Breast epithelium (tissue), 4 donors: ENCODE measurements at regions not wholly inside any gene's neighbourhood (a gene's known extent, or its start where the extent isn't known, plus 50 kb on each side); places are given as distances from the start of the nearest gene placed in this dataset.

ENCODE experiments used
- DNase-seq, 2 donors: peaks; one replicate each; pipeline ENCODE4 v3.0.0-alpha.2; 2019; ENCODE audit warnings: low spot score in 2 of 2
- H3K27ac ChIP-seq, 2 donors: fragments of 200-600 bp; sonication (generic) in 1 of 2; one replicate each; pipeline ENCODE4 v1.5.1; 2016 to 2019; ENCODE audit warnings: mild to moderate bottlenecking in 1 of 2
- H3K27me3 ChIP-seq, 2 donors: fragments of 200-600 bp; sonication (generic) in 1 of 2; one replicate each; pipeline versions ENCODE4 v1.5.1 to v1.6.0; 2017 to 2019; ENCODE audit warnings: control low read depth in 1 of 2, mild to moderate bottlenecking in 1 of 2
- H3K36me3 ChIP-seq: fragments of 200-600 bp; one replicate; pipeline ENCODE4 v1.5.1; 2019
- H3K4me1 ChIP-seq, 2 donors: fragments of 200-600 bp; sonication (generic); one replicate each; pipeline ENCODE4 v1.5.1; 2016 to 2019; ENCODE audit warnings: control low read depth in 1 of 2
- H3K4me3 ChIP-seq, 3 donors: fragments of 200-600 bp; sonication (generic); 1 replicate in 2 of 3; 2 replicates in 1 of 3; pipeline ENCODE4 v1.5.1; 2016 to 2019; ENCODE audit warnings: mild to moderate bottlenecking in 3 of 3, moderate library complexity in 2 of 3
- H3K9me3 ChIP-seq, 2 donors: fragments of 200-600 bp; sonication (generic) in 1 of 2; one replicate each; pipeline ENCODE4 v1.5.1; 2016 to 2019; ENCODE audit warnings: control low read depth in 1 of 2
- POLR2A ChIP-seq: fragments of 450-650 bp; IDR thresholded peaks from one replicate; pipeline ENCODE4 v1.6.1; 2016; ENCODE audit warnings: antibody characterized with exemption, mild to moderate bottlenecking, moderate library complexity
- POLR2AphosphoS5 ChIP-seq, 3 donors: sonication (generic); formaldehyde crosslinking; IDR thresholded peaks; one replicate each; pipeline ENCODE4 v1.6.1; 2017; ENCODE audit warnings: antibody characterized with exemption in 3 of 3
- intact Hi-C: fragments of 100-400 bp; cut with DNase I; formaldehyde crosslinking; loops from one replicate; pipeline ENCODE4 v1.15.1; 2023; ENCODE audit warnings: low total_unique reads
- TF ChIP-seq, protein P1 (sequence below), 3 donors: fragments of 450-650 bp; IDR thresholded peaks; one replicate each; pipeline ENCODE4 v1.5.1; 2016 to 2017; ENCODE audit warnings: antibody characterized with exemption in 3 of 3, mild to moderate bottlenecking in 3 of 3, moderate library complexity in 3 of 3

DNA sequence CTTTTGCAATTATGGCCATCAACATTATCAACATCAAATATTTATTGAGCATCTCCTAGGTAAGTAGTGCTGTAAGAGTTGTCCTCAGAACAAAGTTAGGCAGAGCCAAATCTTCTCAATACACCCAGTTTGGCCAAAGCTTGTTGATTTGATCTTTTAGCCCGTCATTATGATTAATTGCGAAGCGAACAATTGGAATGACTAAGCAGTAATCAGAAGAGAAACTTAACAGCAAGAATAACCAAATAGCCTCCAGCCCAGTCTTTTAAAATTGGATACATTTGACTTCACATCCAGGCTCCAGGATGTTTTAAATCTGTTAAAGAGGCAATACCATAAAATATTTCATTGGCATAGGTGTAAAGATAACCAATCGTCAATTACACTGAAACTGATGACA is 1156.0 kb downstream of the OLFM4 start:
- Histone ChIP-seq H3K9me3 (no peaks in the 10 kb centered on the region), H3K27me3 (no peaks in the 10 kb centered on the region), H3K4me3 (no peak overlapping the region), H3K36me3 (no peaks in the 10 kb centered on the region), H3K4me1 (no peaks in the 10 kb centered on the region), H3K27ac (no peak overlapping the region)
- intact Hi-C loops, result no loop called here
- no peak for TF ChIP-seq POLR2A
- TF ChIP-seq, protein P1, sequence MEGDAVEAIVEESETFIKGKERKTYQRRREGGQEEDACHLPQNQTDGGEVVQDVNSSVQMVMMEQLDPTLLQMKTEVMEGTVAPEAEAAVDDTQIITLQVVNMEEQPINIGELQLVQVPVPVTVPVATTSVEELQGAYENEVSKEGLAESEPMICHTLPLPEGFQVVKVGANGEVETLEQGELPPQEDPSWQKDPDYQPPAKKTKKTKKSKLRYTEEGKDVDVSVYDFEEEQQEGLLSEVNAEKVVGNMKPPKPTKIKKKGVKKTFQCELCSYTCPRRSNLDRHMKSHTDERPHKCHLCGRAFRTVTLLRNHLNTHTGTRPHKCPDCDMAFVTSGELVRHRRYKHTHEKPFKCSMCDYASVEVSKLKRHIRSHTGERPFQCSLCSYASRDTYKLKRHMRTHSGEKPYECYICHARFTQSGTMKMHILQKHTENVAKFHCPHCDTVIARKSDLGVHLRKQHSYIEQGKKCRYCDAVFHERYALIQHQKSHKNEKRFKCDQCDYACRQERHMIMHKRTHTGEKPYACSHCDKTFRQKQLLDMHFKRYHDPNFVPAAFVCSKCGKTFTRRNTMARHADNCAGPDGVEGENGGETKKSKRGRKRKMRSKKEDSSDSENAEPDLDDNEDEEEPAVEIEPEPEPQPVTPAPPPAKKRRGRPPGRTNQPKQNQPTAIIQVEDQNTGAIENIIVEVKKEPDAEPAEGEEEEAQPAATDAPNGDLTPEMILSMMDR (IDR thresholded peaks at IDR 0.05), result no peak
- no peak for TF ChIP-seq POLR2AphosphoS5 (IDR thresholded peaks at IDR 0.05)
- no peak for DNase-seq

DNA sequence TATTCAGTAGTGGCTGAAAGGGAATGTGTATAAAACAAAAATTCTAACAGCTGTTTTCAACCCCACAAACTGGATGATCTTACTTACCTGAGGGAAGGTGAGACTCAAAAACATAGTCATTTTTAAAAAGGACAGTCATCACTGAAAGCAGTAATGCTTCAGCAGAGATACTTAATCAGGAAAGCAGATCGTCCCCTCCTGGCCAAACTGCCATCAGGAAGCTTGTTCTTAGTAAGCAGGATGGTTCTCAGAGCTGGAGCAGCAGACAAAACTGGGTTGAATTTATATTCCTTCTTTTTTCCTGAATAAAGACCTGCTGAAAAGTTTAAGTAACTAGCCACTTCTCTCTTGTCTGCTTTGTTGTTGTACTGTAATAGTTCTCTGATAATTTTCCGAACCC is 1156.5 kb downstream of the OLFM4 start:
- H3K4me3 ChIP-seq, result no peak overlapping the region
- H3K9me3 ChIP-seq, result no peaks in the 10 kb centered on the region
- H3K36me3 ChIP-seq, result no peaks in the 10 kb centered on the region
- no peak overlapping the region for H3K27ac ChIP-seq
- no peaks in the 10 kb centered on the region for H3K27me3 ChIP-seq
- H3K4me1 ChIP-seq, result no peaks in the 10 kb centered on the region
- intact Hi-C loops, result no loop called here
- DNase-seq, result no peak
- TF ChIP-seq POLR2AphosphoS5 (IDR thresholded peaks at IDR 0.05) (no peak), POLR2A (no peak)

DNA sequence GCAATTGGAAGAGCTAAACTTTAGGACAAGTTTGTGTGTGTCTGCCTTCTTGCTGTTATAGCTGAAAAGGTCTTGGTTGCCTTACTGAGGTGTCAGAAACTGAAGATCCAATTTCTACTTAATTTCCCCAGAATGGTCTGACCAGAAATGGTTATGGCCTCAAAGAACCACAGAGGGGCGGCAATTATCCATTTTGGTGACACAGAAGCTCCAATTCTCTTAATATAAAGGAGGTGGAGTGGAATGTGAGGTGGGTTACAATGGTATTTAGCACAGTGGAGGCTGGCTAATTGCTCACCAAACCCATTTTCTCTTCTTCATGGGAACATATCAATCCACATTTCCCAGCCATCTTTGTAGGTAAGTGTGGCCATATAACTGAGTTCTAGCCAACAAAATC is 1157.2 kb downstream of the OLFM4 start:
- intact Hi-C loops, result no loop called here
- H3K27ac ChIP-seq, result no peak overlapping the region
- TF ChIP-seq POLR2AphosphoS5 (IDR thresholded peaks at IDR 0.05), result no peak
- no peak for TF ChIP-seq POLR2A
- TF ChIP-seq, protein P1 (IDR thresholded peaks at IDR 0.05), result no peak
- no peaks in the 10 kb centered on the region for H3K36me3 ChIP-seq
- no peaks in the 10 kb centered on the region for H3K4me1 ChIP-seq
- no peak for DNase-seq
- H3K4me3 ChIP-seq, result no peak overlapping the region
- no peaks in the 10 kb centered on the region for H3K9me3 ChIP-seq
- H3K27me3 ChIP-seq, result no peaks in the 10 kb centered on the region

DNA sequence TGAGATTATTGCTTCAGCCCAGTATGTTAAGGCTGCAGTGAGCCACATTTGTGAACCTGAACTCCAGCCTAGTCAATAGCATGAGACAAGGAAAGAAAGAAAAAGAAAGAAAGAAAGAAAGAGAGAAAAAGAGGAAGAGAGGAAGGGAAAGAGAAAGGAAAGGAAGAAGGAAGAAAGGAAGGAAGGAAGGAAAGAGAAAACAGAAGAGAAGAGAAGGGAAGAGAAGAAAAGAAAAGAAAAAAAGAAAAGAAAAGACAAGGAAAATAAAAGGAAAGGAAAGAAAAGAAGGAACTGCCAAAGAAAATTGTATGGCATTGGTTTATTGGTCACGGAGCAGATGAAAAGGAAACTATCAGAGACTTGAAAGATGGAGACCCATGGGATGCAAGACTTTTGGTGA is 1158.8 kb downstream of the OLFM4 start:
- TF ChIP-seq POLR2A (no peak), POLR2AphosphoS5 (IDR thresholded peaks at IDR 0.05) (no peak)
- TF ChIP-seq, protein P1 (IDR thresholded peaks at IDR 0.05), result no peak
- Histone ChIP-seq H3K27me3 (no peaks in the 10 kb centered on the region), H3K4me1 (no peaks in the 10 kb centered on the region), H3K4me3 (no peak overlapping the region), H3K27ac (no peak overlapping the region), H3K36me3 (no peaks in the 10 kb centered on the region), H3K9me3 (no peaks in the 10 kb centered on the region)
- no peak for DNase-seq
- intact Hi-C loops, result no loop called here

DNA sequence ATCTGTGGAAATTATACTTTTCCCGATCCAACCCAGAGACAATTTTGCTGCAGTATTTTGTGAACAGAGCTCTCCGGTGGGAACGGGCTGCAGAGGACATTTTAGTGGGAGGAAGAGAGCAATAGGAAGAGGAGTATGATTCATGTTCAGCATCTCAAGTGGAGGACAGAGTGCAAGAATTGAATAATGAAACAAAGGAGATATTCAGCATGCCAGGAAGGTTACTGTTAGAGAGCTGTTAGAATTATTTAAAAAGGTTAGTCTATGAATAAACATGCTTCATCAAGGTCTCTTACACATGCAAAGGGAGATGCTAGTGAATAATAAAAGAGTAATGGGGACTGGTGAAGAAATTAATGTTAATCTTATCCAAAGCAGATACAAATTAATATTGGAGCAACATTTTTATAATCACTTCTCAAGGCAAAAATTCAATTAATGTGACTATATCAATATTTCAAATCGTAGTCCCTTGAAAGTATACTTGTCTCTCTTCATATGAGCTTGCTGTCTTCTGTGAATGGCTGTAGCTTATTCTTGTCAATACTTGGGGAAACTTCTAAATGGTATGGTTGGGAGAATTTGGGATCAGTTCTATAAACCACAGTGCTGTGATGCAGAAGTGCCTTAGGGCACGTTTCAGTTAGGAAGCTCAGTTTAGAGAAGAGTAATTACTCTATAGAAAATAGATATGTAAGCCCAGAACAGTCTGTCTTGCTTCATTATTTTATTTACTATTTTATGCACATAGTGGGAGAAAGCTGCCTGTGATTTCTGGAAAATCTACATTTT is 1165.8 kb downstream of the OLFM4 start:
- Histone ChIP-seq H3K4me3 (no peak overlapping the region), H3K4me1 (no peaks in the 10 kb centered on the region), H3K27me3 (no peaks in the 10 kb centered on the region), H3K36me3 (no peaks in the 10 kb centered on the region), H3K9me3 (no peaks in the 10 kb centered on the region), H3K27ac (no peak overlapping the region)
- intact Hi-C loops, result no loop called here
- no peak for DNase-seq
- TF ChIP-seq, protein P1 (IDR thresholded peaks at IDR 0.05), result no peak
- TF ChIP-seq POLR2AphosphoS5 (IDR thresholded peaks at IDR 0.05) (no peak), POLR2A (no peak)
